ENCODE measurements at regions not wholly inside any gene's neighbourhood (a gene's known extent, or its start where the extent isn't known, plus 50 kb on each side); places are given as distances from the start of the nearest gene placed in this dataset.

DNA sequence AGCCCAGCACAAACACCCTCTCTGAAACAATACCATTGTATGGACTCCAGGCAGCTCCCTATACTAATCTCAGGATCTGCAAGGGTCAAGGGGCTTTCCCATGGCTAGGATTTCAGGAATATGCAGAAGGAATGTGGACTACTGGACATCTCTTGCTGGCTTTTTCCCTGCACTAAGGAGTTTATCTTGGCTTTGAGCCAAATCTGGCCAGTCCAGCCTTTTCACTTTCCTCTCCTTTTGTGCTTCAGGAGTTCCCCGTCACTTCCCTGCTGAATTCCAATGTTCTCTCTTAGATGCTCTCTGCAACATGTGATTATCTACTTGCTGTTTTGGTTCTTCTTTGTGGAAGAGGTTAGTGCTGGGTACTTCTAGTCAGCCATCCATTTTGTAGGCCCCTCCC is 568.2 kb downstream of the HDGFL1 start:
- H3K27ac Mint-ChIP-seq = no peak overlapping the region

More for the DNA sequence above, 568.2 kb downstream of the HDGFL1 start:
- Histone ChIP-seq H4K20me1 (ENCODE audit: control insufficient read depth, insufficient read depth, insufficient read length) (no peaks in the 10 kb centered on the region), H3K23me2 (ENCODE audit: insufficient read length, low read depth, low read length, poor library complexity, severe bottlenecking) (no peaks in the 10 kb centered on the region), H3K79me2 (ENCODE audit: insufficient read depth, low read length) (no peaks in the 10 kb centered on the region), H3K56ac (ENCODE audit: insufficient read length, low read depth, low read length) (no peak overlapping the region), H2BK20ac (ENCODE audit: low read depth, low read length, poor library complexity, severe bottlenecking) (no peak overlapping the region), H3K9me3 (ENCODE audit: control insufficient read depth, low read depth, low read length) (no peaks in the 10 kb centered on the region), H2BK5ac (ENCODE audit: insufficient read length, low read length) (no peak overlapping the region), H2BK12ac (ENCODE audit: insufficient read length, low read depth, low read length) (no peak overlapping the region), H2AK5ac (ENCODE audit: insufficient read length, low read length) (no peak overlapping the region), H3K23ac (ENCODE audit: insufficient read length, low read depth, low read length) (no peak overlapping the region), H3K4me1 (ENCODE audit: insufficient read depth, low read length) (no peaks in the 10 kb centered on the region), H3K27ac (ENCODE audit: insufficient read length, low read depth, low read length) (no peak overlapping the region), H4K5ac (ENCODE audit: insufficient read length, low read depth, low read length) (no peak overlapping the region), H2BK15ac (ENCODE audit: low read depth, low read length) (no peak overlapping the region), H3K79me1 (ENCODE audit: insufficient read depth, low read depth, low read length, poor library complexity, severe bottlenecking) (no peaks in the 10 kb centered on the region), H3T11ph (ENCODE audit: low read length) (no peak overlapping the region), H2BK120ac (ENCODE audit: low read depth, low read length, poor library complexity, severe bottlenecking) (no peak overlapping the region), H4K91ac (ENCODE audit: insufficient read length, low read depth, low read length) (no peak overlapping the region), H3K9ac (ENCODE audit: extremely low read depth, insufficient read length, low read length) (no peak overlapping the region), H3K4ac (ENCODE audit: low read depth, low read length) (no peak overlapping the region), H3K18ac (ENCODE audit: insufficient read length, low read depth, low read length) (no peak overlapping the region), H3K4me2 (ENCODE audit: insufficient read depth, insufficient read length, low read length) (no peak overlapping the region), H4K8ac (replicated peaks; ENCODE audit: insufficient read length, low read depth, low read length) (no peak overlapping the region), H2AFZ (ENCODE audit: low read length) (no peak overlapping the region), H3K27me3 (ENCODE audit: insufficient read depth, low read length) (no peaks in the 10 kb centered on the region), H3K14ac (ENCODE audit: insufficient read depth, low read length) (no peak overlapping the region)
- Mint-ChIP-seq H3K4me1 (peaks cover 0 to 3% of the 10 kb centered on the region in 2 experiments; a peak in 1 of 4 replicates), H3K4me3 (no peak overlapping the region), H3K27me3 (ENCODE audit: low read depth) (no peaks in the 10 kb centered on the region), H3K36me3 (ENCODE audit: insufficient read depth in 1 of 3, low read depth in 3 of 3) (peaks cover 0 to 10% (median 0%) of the 10 kb centered on the region in 3 experiments; a peak in 2 of 7 replicates), H3K9me3 (peaks cover 5 to 9% of the 10 kb centered on the region in 2 experiments; a peak in 3 of 5 replicates)
- no CpG with 5 or more reads among the region's 1 CpG for WGBS (ENCODE audit: extremely low coverage, insufficient read length, low lambda C conversion rate)
- no peak for DNase-seq
- TF ChIP-seq, protein P1, sequence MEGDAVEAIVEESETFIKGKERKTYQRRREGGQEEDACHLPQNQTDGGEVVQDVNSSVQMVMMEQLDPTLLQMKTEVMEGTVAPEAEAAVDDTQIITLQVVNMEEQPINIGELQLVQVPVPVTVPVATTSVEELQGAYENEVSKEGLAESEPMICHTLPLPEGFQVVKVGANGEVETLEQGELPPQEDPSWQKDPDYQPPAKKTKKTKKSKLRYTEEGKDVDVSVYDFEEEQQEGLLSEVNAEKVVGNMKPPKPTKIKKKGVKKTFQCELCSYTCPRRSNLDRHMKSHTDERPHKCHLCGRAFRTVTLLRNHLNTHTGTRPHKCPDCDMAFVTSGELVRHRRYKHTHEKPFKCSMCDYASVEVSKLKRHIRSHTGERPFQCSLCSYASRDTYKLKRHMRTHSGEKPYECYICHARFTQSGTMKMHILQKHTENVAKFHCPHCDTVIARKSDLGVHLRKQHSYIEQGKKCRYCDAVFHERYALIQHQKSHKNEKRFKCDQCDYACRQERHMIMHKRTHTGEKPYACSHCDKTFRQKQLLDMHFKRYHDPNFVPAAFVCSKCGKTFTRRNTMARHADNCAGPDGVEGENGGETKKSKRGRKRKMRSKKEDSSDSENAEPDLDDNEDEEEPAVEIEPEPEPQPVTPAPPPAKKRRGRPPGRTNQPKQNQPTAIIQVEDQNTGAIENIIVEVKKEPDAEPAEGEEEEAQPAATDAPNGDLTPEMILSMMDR (conservative IDR thresholded peaks at IDR 0.05) = no peak
